ENCODE measurements at regions not wholly inside any gene's neighbourhood (a gene's known extent, or its start where the extent isn't known, plus 50 kb on each side); places are given as distances from the start of the nearest gene placed in this dataset.
A peak's percentile ranks its signal among the peaks of the same experiment; 100 is the strongest.

- WGBS = 7% methylated on average over 1 of the region's 1 CpG
- Histone ChIP-seq H3K36me3 (no peaks in the 10 kb centered on the region), H3K9me3 (no peaks in the 10 kb centered on the region), H3K27me3 (no peaks in the 10 kb centered on the region), H3K27ac (peak overlapping the region; percentile 17), H3K4me1 (peaks cover 26% of the 10 kb centered on the region), H3K4me3 (no peak overlapping the region)
- no peak for DNase-seq (ENCODE audit: low spot score in 2 of 2)
- TF ChIP-seq POLR2AphosphoS5 (IDR thresholded peaks at IDR 0.05) (no peak), EP300 (IDR thresholded peaks at IDR 0.05) (no peak), POLR2A (IDR thresholded peaks at IDR 0.05) (no peak), CTCF (IDR thresholded peaks at IDR 0.05) (no peak)
These were observed 838.8 kb downstream of the MAFB start for GRCh38 chr20:39850246-39850645.

- peak; percentile 82 to 88 for DNase-seq (ENCODE audit: low spot score in 2 of 2)
- H3K4me1 ChIP-seq = peaks cover 26% of the 10 kb centered on the region
- WGBS = no CpG with 5 or more reads among the region's 9 CpGs
- peak overlapping the region; percentile 17 for H3K27ac ChIP-seq
- H3K9me3 ChIP-seq = no peaks in the 10 kb centered on the region
- H3K27me3 ChIP-seq = no peaks in the 10 kb centered on the region
- H3K4me3 ChIP-seq = no peak overlapping the region
- no peaks in the 10 kb centered on the region for H3K36me3 ChIP-seq
- TF ChIP-seq EP300 (IDR thresholded peaks at IDR 0.05) = no peak
- no peak for TF ChIP-seq POLR2A (IDR thresholded peaks at IDR 0.05)
- TF ChIP-seq POLR2AphosphoS5 (IDR thresholded peaks at IDR 0.05) = no peak
- TF ChIP-seq CTCF (IDR thresholded peaks at IDR 0.05) = no peak
These were observed 839.4 kb downstream of the MAFB start for GRCh38 chr20:39849664-39850063.

GRCh38 chr20:39849171-39849570 lies 839.9 kb downstream of the MAFB start:
- WGBS = 74% methylated on average over 5 of the region's 5 CpGs
- no peak for DNase-seq (ENCODE audit: low spot score in 2 of 2)
- Histone ChIP-seq H3K27me3 (no peaks in the 10 kb centered on the region), H3K36me3 (no peaks in the 10 kb centered on the region), H3K9me3 (no peaks in the 10 kb centered on the region), H3K4me1 (peaks cover 26% of the 10 kb centered on the region), H3K4me3 (no peak overlapping the region), H3K27ac (no peak overlapping the region)
- no peak for TF ChIP-seq EP300 (IDR thresholded peaks at IDR 0.05)
- TF ChIP-seq CTCF (IDR thresholded peaks at IDR 0.05) = no peak
- TF ChIP-seq POLR2AphosphoS5 (IDR thresholded peaks at IDR 0.05) = no peak
- no peak for TF ChIP-seq POLR2A (IDR thresholded peaks at IDR 0.05)

- H3K9me3 ChIP-seq = no peaks in the 10 kb centered on the region
- DNase-seq (ENCODE audit: low spot score in 2 of 2) = no peak
- no peaks in the 10 kb centered on the region for H3K36me3 ChIP-seq
- H3K4me3 ChIP-seq = no peak overlapping the region
- TF ChIP-seq CTCF (IDR thresholded peaks at IDR 0.05) (no peak), EP300 (IDR thresholded peaks at IDR 0.05) (no peak), POLR2A (IDR thresholded peaks at IDR 0.05) (no peak), POLR2AphosphoS5 (IDR thresholded peaks at IDR 0.05) (no peak)
- H3K4me1 ChIP-seq = peaks cover 7% of the 10 kb centered on the region
- no peaks in the 10 kb centered on the region for H3K27me3 ChIP-seq
- 75% methylated on average over 9 of the region's 9 CpGs for WGBS
- no peak overlapping the region for H3K27ac ChIP-seq
These were observed 849.5 kb downstream of the MAFB start for GRCh38 chr20:39839399-39840119.

GRCh38 chr20:39837561-39837960 lies 851.5 kb downstream of the MAFB start:
- no peak for DNase-seq (ENCODE audit: low spot score in 2 of 2)
- WGBS = 92% methylated on average over 3 of the region's 3 CpGs
- H3K4me3 ChIP-seq = no peak overlapping the region
- no peaks in the 10 kb centered on the region for H3K27me3 ChIP-seq
- no peaks in the 10 kb centered on the region for H3K36me3 ChIP-seq
- H3K4me1 ChIP-seq = peaks cover 7% of the 10 kb centered on the region
- no peak overlapping the region for H3K27ac ChIP-seq
- no peak for TF ChIP-seq POLR2A (IDR thresholded peaks at IDR 0.05)
- TF ChIP-seq EP300 (IDR thresholded peaks at IDR 0.05) = no peak
- TF ChIP-seq POLR2AphosphoS5 (IDR thresholded peaks at IDR 0.05) = no peak
- no peak for TF ChIP-seq CTCF (IDR thresholded peaks at IDR 0.05)
- no peaks in the 10 kb centered on the region for H3K9me3 ChIP-seq
